Endodermal cell (in vitro differentiated cells): ENCODE measurements at regions not wholly inside any gene's neighbourhood (a gene's known extent, or its start where the extent isn't known, plus 50 kb on each side); places are given as distances from the start of the nearest gene placed in this dataset.
A peak's percentile ranks its signal among the peaks of the same experiment; 100 is the strongest.

ENCODE experiments used
- DNase-seq: peaks from one replicate; pipeline ENCODE4 v3.0.0-alpha.2; 2017
- H3K27ac ChIP-seq: 2 replicates; pipeline ENCODE4 v1.5.1; 2013; ENCODE audit warnings: mild to moderate bottlenecking, low read depth, low read length, moderate library complexity
- H3K27me3 ChIP-seq: 2 replicates; pipeline ENCODE4 v1.6.1; 2013; ENCODE audit warnings: mild to moderate bottlenecking, low read length, moderate library complexity; ENCODE audit not compliant: insufficient read depth, control insufficient read depth, poor library complexity, severe bottlenecking
- H3K36me3 ChIP-seq: 2 replicates; pipeline ENCODE4 v1.7.0; 2013; ENCODE audit warnings: mild to moderate bottlenecking, low read length, moderate library complexity; ENCODE audit not compliant: control insufficient read depth, insufficient read depth
- H3K4me1 ChIP-seq: one replicate; pipeline ENCODE4 v1.7.0; 2013; ENCODE audit warnings: low read length; ENCODE audit not compliant: control insufficient read depth, insufficient read depth
- H3K4me3 ChIP-seq: 2 replicates; pipeline ENCODE4 v1.5.1; 2013; ENCODE audit warnings: mild to moderate bottlenecking, low read length, moderate library complexity
- H3K9ac ChIP-seq: 2 replicates; pipeline ENCODE4 v1.6.1; 2013; ENCODE audit warnings: mild to moderate bottlenecking, low read length, moderate library complexity; ENCODE audit not compliant: poor library complexity, severe bottlenecking; ENCODE audit errors: extremely low read depth
- H3K9me3 ChIP-seq: 2 replicates; pipeline ENCODE4 v1.6.1; 2013; ENCODE audit warnings: mild to moderate bottlenecking, low read length, moderate library complexity; ENCODE audit not compliant: control insufficient read depth
- H3K27ac Mint-ChIP-seq: 2 replicates; pipeline ENCODE4 v1.8.0; 2020; ENCODE audit warnings: mixed read lengths
- H3K27me3 Mint-ChIP-seq: 2 replicates; pipeline ENCODE4 v1.8.0; 2021; ENCODE audit warnings: mild to moderate bottlenecking, mixed read lengths; ENCODE audit not compliant: insufficient read depth
- H3K36me3 Mint-ChIP-seq: 2 replicates; pipeline ENCODE4 v1.8.0; 2020; ENCODE audit warnings: low read depth, mixed read lengths
- H3K4me1 Mint-ChIP-seq: 2 replicates; pipeline ENCODE4 v1.8.0; 2020; ENCODE audit warnings: mixed read lengths
- H3K4me3 Mint-ChIP-seq: 2 replicates; pipeline ENCODE4 v1.8.0; 2020; ENCODE audit warnings: mild to moderate bottlenecking, moderate library complexity, mixed read lengths
- H3K9me3 Mint-ChIP-seq: 2 replicates; pipeline ENCODE4 v1.8.0; 2020; ENCODE audit warnings: mild to moderate bottlenecking, mixed read lengths
- WGBS, 2 experiments: methylation state at CpG; one replicate each; pipeline versions ENCODE4 v1.1.5 to v1.1.7; 2013; ENCODE audit warnings: missing lambda C conversion rate in 2 of 2, mixed read lengths in 1 of 2; ENCODE audit not compliant: insufficient coverage in 1 of 2, insufficient read length in 1 of 2; 5-methylcytosine and 5-hydroxymethylcytosine counted together
- TF ChIP-seq, protein P1 (sequence below): fragments of 200-600 bp; sonication (generic); conservative IDR thresholded peaks from 2 replicates; pipeline ENCODE4 v1.5.0; 2021; ENCODE audit warnings: antibody characterized with exemption, mild to moderate bottlenecking

DNA sequence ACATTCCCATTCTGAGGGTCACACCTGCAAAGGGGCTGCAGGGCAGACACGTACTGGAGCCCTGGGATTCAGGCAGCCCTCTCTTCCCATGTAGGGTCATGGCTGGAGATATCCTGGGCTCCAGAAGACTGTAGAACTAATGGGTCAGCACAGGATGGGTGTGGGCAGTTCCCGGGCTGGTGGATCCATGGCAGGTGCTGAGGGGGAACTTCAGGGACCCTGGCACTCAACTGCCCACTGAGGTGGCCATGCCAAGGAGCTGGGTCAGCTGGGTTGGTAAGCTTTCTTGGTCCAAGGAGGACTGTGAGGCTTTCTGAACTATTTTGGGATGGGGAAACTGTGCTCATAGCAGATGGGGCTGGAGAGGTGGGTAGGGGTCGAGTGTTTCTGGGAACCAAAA is 183.4 kb upstream of the RTL1 start:
- Mint-ChIP-seq H3K4me3 (no peak overlapping the region), H3K27ac (no peak overlapping the region)
- no peaks in the 10 kb centered on the region for H3K4me1 ChIP-seq

DNA sequence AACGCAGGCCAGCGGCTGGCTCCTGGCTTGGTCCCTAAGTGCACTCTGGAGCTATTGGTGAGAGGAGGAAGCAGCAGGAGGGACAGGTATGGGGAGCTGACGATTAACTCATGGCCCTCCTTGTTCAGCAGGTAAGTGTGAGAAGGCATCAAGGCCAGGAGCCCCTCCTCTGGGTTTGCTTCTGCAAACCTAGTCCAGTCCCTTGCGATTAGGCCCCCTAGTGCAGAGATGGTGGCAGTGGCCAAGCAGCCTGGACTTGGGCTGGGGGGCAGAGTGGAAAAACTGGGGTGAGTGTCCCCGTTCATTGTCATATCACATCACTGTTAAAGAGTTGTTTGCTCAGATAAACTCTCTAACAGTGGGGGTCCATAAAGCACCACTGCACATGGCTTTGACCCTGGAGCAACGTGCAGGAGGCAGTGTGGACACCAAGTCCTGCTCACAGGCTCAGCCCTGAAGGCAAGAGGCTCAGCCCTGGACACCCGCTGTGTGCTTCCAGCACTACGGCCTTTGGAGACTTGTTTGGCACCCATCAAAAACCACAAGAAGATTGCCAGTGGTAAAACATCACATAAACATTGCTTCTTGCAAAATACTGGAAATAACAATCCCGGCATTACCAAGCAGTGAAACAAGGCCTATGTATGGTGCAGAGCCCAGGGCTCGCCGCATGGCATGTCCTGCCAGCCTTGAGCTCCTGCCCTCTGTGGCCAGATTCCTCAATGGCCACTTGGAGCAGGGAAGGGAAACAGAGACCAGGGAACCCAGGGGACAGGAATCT is 184.3 kb upstream of the RTL1 start:
- H3K27ac Mint-ChIP-seq: no peak overlapping the region
- peaks cover 2% of the 10 kb centered on the region for H3K4me1 Mint-ChIP-seq
- no peak for DNase-seq
- Histone ChIP-seq H3K4me3 (no peak overlapping the region), H3K4me1 (no peaks in the 10 kb centered on the region), H3K9me3 (peaks cover 5% of the 10 kb centered on the region), H3K36me3 (no peaks in the 10 kb centered on the region), H3K27ac (no peak overlapping the region), H3K27me3 (no peaks in the 10 kb centered on the region), H3K9ac (no peak overlapping the region)
- 93% methylated on average over 8 to 11 of the region's 11 CpGs for WGBS, 2 experiments
- TF ChIP-seq, protein P1, sequence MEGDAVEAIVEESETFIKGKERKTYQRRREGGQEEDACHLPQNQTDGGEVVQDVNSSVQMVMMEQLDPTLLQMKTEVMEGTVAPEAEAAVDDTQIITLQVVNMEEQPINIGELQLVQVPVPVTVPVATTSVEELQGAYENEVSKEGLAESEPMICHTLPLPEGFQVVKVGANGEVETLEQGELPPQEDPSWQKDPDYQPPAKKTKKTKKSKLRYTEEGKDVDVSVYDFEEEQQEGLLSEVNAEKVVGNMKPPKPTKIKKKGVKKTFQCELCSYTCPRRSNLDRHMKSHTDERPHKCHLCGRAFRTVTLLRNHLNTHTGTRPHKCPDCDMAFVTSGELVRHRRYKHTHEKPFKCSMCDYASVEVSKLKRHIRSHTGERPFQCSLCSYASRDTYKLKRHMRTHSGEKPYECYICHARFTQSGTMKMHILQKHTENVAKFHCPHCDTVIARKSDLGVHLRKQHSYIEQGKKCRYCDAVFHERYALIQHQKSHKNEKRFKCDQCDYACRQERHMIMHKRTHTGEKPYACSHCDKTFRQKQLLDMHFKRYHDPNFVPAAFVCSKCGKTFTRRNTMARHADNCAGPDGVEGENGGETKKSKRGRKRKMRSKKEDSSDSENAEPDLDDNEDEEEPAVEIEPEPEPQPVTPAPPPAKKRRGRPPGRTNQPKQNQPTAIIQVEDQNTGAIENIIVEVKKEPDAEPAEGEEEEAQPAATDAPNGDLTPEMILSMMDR: peak; percentile 66
- H3K4me3 Mint-ChIP-seq: no peak overlapping the region
- H3K9me3 Mint-ChIP-seq: peaks cover 6% of the 10 kb centered on the region
- no peaks in the 10 kb centered on the region for H3K27me3 Mint-ChIP-seq
- no peaks in the 10 kb centered on the region for H3K36me3 Mint-ChIP-seq

More for the DNA sequence above, 183.4 kb upstream of the RTL1 start:
- peaks cover 2% of the 10 kb centered on the region for H3K27me3 Mint-ChIP-seq
- Histone ChIP-seq H3K9ac (no peak overlapping the region), H3K27ac (no peak overlapping the region), H3K9me3 (peaks cover 5% of the 10 kb centered on the region), H3K36me3 (no peaks in the 10 kb centered on the region), H3K4me3 (no peak overlapping the region), H3K27me3 (no peaks in the 10 kb centered on the region)
- H3K36me3 Mint-ChIP-seq: no peaks in the 10 kb centered on the region
- no peak for DNase-seq
- TF ChIP-seq, protein P1: no peak
- H3K9me3 Mint-ChIP-seq: peaks cover 6% of the 10 kb centered on the region
- 91 to 100% methylated on average over 1 to 3 of the region's 3 CpGs for WGBS, 2 experiments
- H3K4me1 Mint-ChIP-seq: peaks cover 2% of the 10 kb centered on the region

DNA sequence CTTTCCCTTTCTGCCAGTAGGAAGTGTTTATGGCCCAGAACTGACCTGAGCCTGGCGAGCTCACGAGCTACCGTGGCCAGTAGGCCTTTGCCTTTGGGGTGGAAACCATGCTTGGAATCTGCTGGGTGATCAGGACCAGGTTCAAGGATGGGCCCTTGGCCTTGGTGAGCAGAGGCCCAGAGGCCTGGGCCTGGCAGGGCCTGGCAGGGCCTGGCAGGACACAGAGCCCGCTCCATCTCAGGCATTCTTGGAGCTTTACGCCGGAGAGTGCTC is 184.8 kb upstream of the RTL1 start:
- Histone ChIP-seq H3K36me3 (no peaks in the 10 kb centered on the region), H3K4me1 (no peaks in the 10 kb centered on the region), H3K9ac (no peak overlapping the region), H3K4me3 (no peak overlapping the region), H3K9me3 (peaks cover 1% of the 10 kb centered on the region), H3K27ac (no peak overlapping the region), H3K27me3 (no peaks in the 10 kb centered on the region)
- TF ChIP-seq, protein P1: no peak
- Mint-ChIP-seq H3K27me3 (no peaks in the 10 kb centered on the region), H3K4me1 (peaks cover 2% of the 10 kb centered on the region), H3K9me3 (peaks cover 3% of the 10 kb centered on the region), H3K4me3 (no peak overlapping the region), H3K27ac (no peak overlapping the region), H3K36me3 (no peaks in the 10 kb centered on the region)
- peak; percentile 14 for DNase-seq
- 94 to 100% methylated on average over 5 to 6 of the region's 6 CpGs for WGBS, 2 experiments
